T-helper 2 cell (primary cell): ENCODE measurements at regions not wholly inside any gene's neighbourhood (a gene's known extent, or its start where the extent isn't known, plus 50 kb on each side); places are given as distances from the start of the nearest gene placed in this dataset.
"Not testable (repeated sequence)": the region's sequence is repeated elsewhere in the genome, so short reads cannot be mapped to it uniquely, and the experiment has no call there.

ENCODE experiments used
- DNase-seq, 5 experiments: peaks; one replicate each; pipeline versions ENCODE4 v3.0.0 to v3.0.0-alpha.2; 2012 to 2022

- DNase-seq = no peak
Measured at GRCh38 chr3:159741281-159741680, 247.4 kb upstream of the IL12A start.

GRCh38 chr3:159748425-159748824 lies 240.2 kb upstream of the IL12A start:
- no peak for DNase-seq

- DNase-seq = no peak
Measured at GRCh38 chr3:159749406-159749805, 239.2 kb upstream of the IL12A start.

- DNase-seq = no peak
Measured at GRCh38 chr3:159751146-159751545, 237.5 kb upstream of the IL12A start.

- DNase-seq = no peak
Measured at GRCh38 chr3:159751752-159752151, 236.9 kb upstream of the IL12A start.

- not testable (repeated sequence) for DNase-seq
Measured at GRCh38 chr3:159756279-159757207, 232.1 kb upstream of the IL12A start.

- DNase-seq = no peak
Measured at GRCh38 chr3:159757341-159758060, 231.1 kb upstream of the IL12A start.

GRCh38 chr3:159760046-159760445 lies 228.6 kb upstream of the IL12A start:
- DNase-seq = no peak

GRCh38 chr3:159761369-159761768 lies 227.3 kb upstream of the IL12A start:
- no peak for DNase-seq

- DNase-seq = no peak
Measured at GRCh38 chr3:159761848-159762635, 226.6 kb upstream of the IL12A start.

- DNase-seq = peak in 2 of 5 experiments; percentile 2 to 81
Measured at GRCh38 chr3:159763011-159763601, 225.5 kb upstream of the IL12A start.

- peak in 1 of 5 experiments; percentile 69 for DNase-seq
Measured at GRCh38 chr3:159763602-159764489, 224.8 kb upstream of the IL12A start.

GRCh38 chr3:159764490-159765029 lies 224.1 kb upstream of the IL12A start:
- no peak for DNase-seq

- DNase-seq = peak in 1 of 5 experiments; percentile 34
Measured at GRCh38 chr3:159765030-159765859, 223.4 kb upstream of the IL12A start.

GRCh38 chr3:159765860-159766294 lies 222.8 kb upstream of the IL12A start:
- DNase-seq = no peak

GRCh38 chr3:159766563-159767185 lies 222.0 kb upstream of the IL12A start:
- no peak for DNase-seq

- DNase-seq = no peak
Measured at GRCh38 chr3:159770998-159771397, 217.6 kb upstream of the IL12A start.

- no peak for DNase-seq
Measured at GRCh38 chr3:159771865-159772611, 216.6 kb upstream of the IL12A start.

GRCh38 chr3:159773706-159774105 lies 214.9 kb upstream of the IL12A start:
- DNase-seq = no peak
